K562 (cell line): ENCODE measurements at regions not wholly inside any gene's neighbourhood (a gene's known extent, or its start where the extent isn't known, plus 50 kb on each side); places are given as distances from the start of the nearest gene placed in this dataset.
A peak's percentile ranks its signal among the peaks of the same experiment; 100 is the strongest.

Source experiments
- BMI1 ChIP-seq: fragments of 150-350 bp; IDR thresholded peaks from 2 replicates; pipeline ENCODE4 v1.6.1; 2014; ENCODE audit warnings: low read length
- BRD9 ChIP-seq: fragments of 450-650 bp; IDR thresholded peaks from 2 replicates; pipeline ENCODE4 v1.6.1; 2018; ENCODE audit warnings: low read depth; ENCODE audit not compliant: partially characterized antibody
- CBX8 ChIP-seq: fragments of 200-600 bp; sonication (generic); IDR thresholded peaks from 2 replicates; pipeline ENCODE4 v1.6.1; 2012; ENCODE audit warnings: borderline replicate concordance, mixed run types, low read depth, mild to moderate bottlenecking, moderate library complexity, mixed read lengths, low read length, control low read depth, inconsistent platforms; ENCODE audit not compliant: poor library complexity, severe bottlenecking; ENCODE audit errors: extremely low read depth
- DNMT1 ChIP-seq: fragments of 450-650 bp; IDR thresholded peaks from 2 replicates; pipeline ENCODE4 v1.6.1; 2016; ENCODE audit warnings: antibody characterized with exemption, mild to moderate bottlenecking
- FOSL1 ChIP-seq: fragments of 200-800 bp; sonication (Bioruptor generic); conservative IDR thresholded peaks from 2 replicates; pipeline ENCODE4 v1.6.1; 2016; ENCODE audit warnings: missing genetic modification characterization, missing compliant biosample characterization
- HDAC2 ChIP-seq: fragments of 450-650 bp; IDR thresholded peaks from 2 replicates; pipeline ENCODE4 v1.6.1; 2016; ENCODE audit warnings: mild to moderate bottlenecking
- KLF13 ChIP-seq: fragments of 450-650 bp; IDR thresholded peaks from 2 replicates; pipeline ENCODE4 v1.6.1; 2016; ENCODE audit warnings: missing genetic modification characterization, low read depth, mild to moderate bottlenecking, missing compliant biosample characterization, moderate library complexity, borderline replicate concordance
- MAFF ChIP-seq: IDR thresholded peaks from 2 replicates; pipeline ENCODE4 v1.6.1; 2012; ENCODE audit warnings: low read length, improper control_type of control experiment
- POLR3G ChIP-seq: IDR thresholded peaks from 2 replicates; pipeline ENCODE4 v1.6.1; 2011; ENCODE audit not compliant: insufficient read length, insufficient replicate concordance; ENCODE audit errors: extremely low read depth
- PRPF4 ChIP-seq: fragments of 200-400 bp; formaldehyde crosslinking; IDR thresholded peaks from one replicate; pipeline ENCODE4 v1.6.1; 2017; ENCODE audit warnings: low read length, low read depth, mild to moderate bottlenecking; ENCODE audit not compliant: insufficient read depth, poor library complexity, severe bottlenecking
- PTTG1 ChIP-seq: fragments of 450-650 bp; IDR thresholded peaks from 2 replicates; pipeline ENCODE4 v1.6.1; 2016; ENCODE audit warnings: low read depth, mild to moderate bottlenecking, missing genetic modification characterization, missing compliant biosample characterization
- RNF2 ChIP-seq: sonication (generic); IDR thresholded peaks from 2 replicates; pipeline ENCODE4 v1.6.1; 2016
- RNF219 ChIP-seq: fragments of 250-450 bp; sonication (Bioruptor Pico); IDR thresholded peaks from 2 replicates; pipeline ENCODE4 v1.5.0; 2022; ENCODE audit warnings: mild to moderate bottlenecking
- TEAD4 ChIP-seq, 2 experiments: sonication (generic) in 1 of 2; formaldehyde crosslinking in 1 of 2; IDR thresholded peaks; 2 replicates each; pipeline versions ENCODE4 v1.6.1 to v1.8.0; 2012 to 2022; ENCODE audit warnings: borderline replicate concordance in 1 of 2, inconsistent platforms in 1 of 2, low read length in 1 of 2, mild to moderate bottlenecking in 1 of 2, missing genetic modification reagents in 1 of 2
- TSHZ1 ChIP-seq: fragments of 250-450 bp; sonication (Bioruptor Pico); IDR thresholded peaks from 2 replicates; pipeline ENCODE4 v1.4.0; 2020; ENCODE audit warnings: mild to moderate bottlenecking, moderate library complexity
- ZKSCAN8 ChIP-seq: fragments of 200-800 bp; sonication (Bioruptor generic); IDR thresholded peaks from 2 replicates; pipeline ENCODE4 v1.6.1; 2016; ENCODE audit warnings: missing genetic modification characterization, missing compliant biosample characterization
- ZNF121 ChIP-seq: sonication (generic); formaldehyde crosslinking; conservative IDR thresholded peaks from 2 replicates; pipeline ENCODE4 v1.8.0; 2022; ENCODE audit warnings: missing genetic modification reagents
- ZNF408 ChIP-seq: fragments of 250-450 bp; sonication (Bioruptor Pico); IDR thresholded peaks from 2 replicates; pipeline ENCODE4 v1.4.0; 2020; ENCODE audit warnings: low read depth, mild to moderate bottlenecking, moderate library complexity
- ZNF507 ChIP-seq: conservative IDR thresholded peaks from 2 replicates; pipeline ENCODE4 v1.6.1; 2017; ENCODE audit warnings: missing genetic modification characterization, missing compliant biosample characterization
- ZNF561 ChIP-seq: fragments of 450-650 bp; formaldehyde crosslinking; conservative IDR thresholded peaks from 2 replicates; pipeline ENCODE4 v1.4.0; 2020; ENCODE audit warnings: mild to moderate bottlenecking, moderate library complexity
- ZNF707 ChIP-seq: fragments of 250-450 bp; sonication (Bioruptor Pico); conservative IDR thresholded peaks from 2 replicates; pipeline ENCODE4 v1.8.0; 2022; ENCODE audit warnings: inconsistent platforms, mild to moderate bottlenecking, moderate library complexity
- ZNF75A ChIP-seq: fragments of 450-650 bp; formaldehyde crosslinking; IDR thresholded peaks from 2 replicates; pipeline ENCODE4 v1.4.0; 2020; ENCODE audit warnings: mild to moderate bottlenecking

- TF ChIP-seq FOSL1 (tag) (peak; percentile 82), HDAC2 (no peak; the same call in none of the 2 replicates), KLF13 (tag) (peak; percentile 97), ZNF707 (CRISPR knock-in tag) (peak; percentile 85), ZNF408 (no peak), PRPF4 (no peak), TEAD4 (IDR thresholded peaks at IDR 0.05; ENCODE audit: low read length) (peak; percentile 85), TEAD4 (CRISPR knock-in tag; IDR thresholded peaks at IDR 0.05; ENCODE audit: borderline replicate concordance) (no peak), PTTG1 (peak; percentile 99), ZNF121 (CRISPR knock-in tag) (no peak), TSHZ1 (peak; percentile 99), ZNF75A (CRISPR knock-in tag) (peak; percentile 91), RNF219 (CRISPR knock-in tag) (peak; percentile 96), BRD9 (peak; percentile 24), RNF2 (peak; percentile 89), POLR3G (no peak), DNMT1 (no peak), MAFF (no peak), BMI1 (peak; percentile 96), ZNF561 (CRISPR knock-in tag) (peak; percentile 96), CBX8 (no peak), ZKSCAN8 (CRISPR knock-in tag) (peak; percentile 98), ZNF507 (tag) (no peak)
Observed at GRCh38 chr12:126907900-126908764, 1358.8 kb upstream of the TMEM132C start (continued).
